HG02571 (cell line): ENCODE measurements at regions not wholly inside any gene's neighbourhood (a gene's known extent, or its start where the extent isn't known, plus 50 kb on each side); places are given as distances from the start of the nearest gene placed in this dataset.

Source experiments
- ATAC-seq: cut with Tn5 transposase; IDR thresholded peaks from one replicate; pipeline ENCODE4 v1.9.1; 2021; ENCODE audit warnings: mild to moderate bottlenecking, moderate library complexity; ENCODE audit not compliant: unreplicated experiment

GRCh38 chr2:147041121-147041494 lies 803.7 kb upstream of the ACVR2A start:
- ATAC-seq = no peak

- ATAC-seq = no peak
Observed at GRCh38 chr2:147040298-147041120, 804.3 kb upstream of the ACVR2A start.

- no peak for ATAC-seq
Observed at GRCh38 chr2:147037048-147037447, 807.8 kb upstream of the ACVR2A start.

GRCh38 chr2:147033044-147033443 lies 811.8 kb upstream of the ACVR2A start:
- no peak for ATAC-seq

GRCh38 chr2:147031897-147032296 lies 812.9 kb upstream of the ACVR2A start:
- ATAC-seq = no peak

- no peak for ATAC-seq
Observed at GRCh38 chr2:147030966-147031720, 813.7 kb upstream of the ACVR2A start.

GRCh38 chr2:147027436-147027835 lies 817.4 kb upstream of the ACVR2A start:
- ATAC-seq = no peak

GRCh38 chr2:147026664-147027295 lies 818.0 kb upstream of the ACVR2A start:
- no peak for ATAC-seq

- ATAC-seq = no peak
Observed at GRCh38 chr2:147025646-147026585, 818.9 kb upstream of the ACVR2A start.

- no peak for ATAC-seq
Observed at GRCh38 chr2:147019311-147019710, 825.5 kb upstream of the ACVR2A start.

GRCh38 chr2:147017951-147018645 lies 826.7 kb upstream of the ACVR2A start:
- ATAC-seq = no peak

GRCh38 chr2:147016181-147016580 lies 828.6 kb upstream of the ACVR2A start:
- no peak for ATAC-seq

GRCh38 chr2:147015591-147015990 lies 829.2 kb upstream of the ACVR2A start:
- ATAC-seq = no peak

GRCh38 chr2:147013696-147014392 lies 831.0 kb upstream of the ACVR2A start:
- no peak for ATAC-seq

- no peak for ATAC-seq
Observed at GRCh38 chr2:147008481-147008880, 836.3 kb upstream of the ACVR2A start.

- no peak for ATAC-seq
Observed at GRCh38 chr2:147006736-147007141, 838.1 kb upstream of the ACVR2A start.

- no peak for ATAC-seq
Observed at GRCh38 chr2:147003081-147003480, 841.7 kb upstream of the ACVR2A start.

GRCh38 chr2:147002256-147002655 lies 842.6 kb upstream of the ACVR2A start:
- no peak for ATAC-seq

- no peak for ATAC-seq
Observed at GRCh38 chr2:147001061-147001460, 843.8 kb upstream of the ACVR2A start.
